Keratinocyte (primary cell): ENCODE measurements at regions not wholly inside any gene's neighbourhood (a gene's known extent, or its start where the extent isn't known, plus 50 kb on each side); places are given as distances from the start of the nearest gene placed in this dataset.

Source experiments
- DNase-seq: peaks from one replicate; pipeline ENCODE4 v3.0.0-alpha.2; 2011; ENCODE audit warnings: low read depth, missing footprints, low spot score
- FAIRE-seq: peaks from 2 replicates; lab custom pipeline; 2011; peaks lifted over from hg19 to GRCh38; lab: Jason Lieb, UNC
- H2AFZ ChIP-seq: 2 replicates; pipeline ENCODE4 v1.6.0; 2012; ENCODE audit warnings: low read length, control low read depth, inconsistent platforms; ENCODE audit not compliant: control insufficient read depth
- H3K27ac ChIP-seq: 2 replicates; pipeline ENCODE4 v1.5.1; 2011; ENCODE audit warnings: low read length; ENCODE audit not compliant: control insufficient read depth, insufficient read depth
- H3K27me3 ChIP-seq: 3 replicates; pipeline ENCODE4 v1.6.0; 2011; ENCODE audit warnings: low read length; ENCODE audit not compliant: control insufficient read depth, insufficient read depth; ENCODE audit errors: extremely low read depth
- H3K36me3 ChIP-seq, 2 experiments: 2 replicates in 1 of 2; 3 replicates in 1 of 2; pipeline ENCODE4 v1.5.1; 2011; ENCODE audit warnings: low read length in 2 of 2, mild to moderate bottlenecking in 1 of 2; ENCODE audit not compliant: control insufficient read depth in 2 of 2, insufficient read depth in 2 of 2; ENCODE audit errors: extremely low read depth in 1 of 2
- H3K4me1 ChIP-seq: 3 replicates; pipeline ENCODE4 v1.5.1; 2011; ENCODE audit warnings: low read length; ENCODE audit not compliant: control insufficient read depth, insufficient read depth; ENCODE audit errors: extremely low read depth
- H3K4me2 ChIP-seq: 3 replicates; pipeline ENCODE4 v1.6.0; 2011; ENCODE audit warnings: low read depth, low read length; ENCODE audit not compliant: control insufficient read depth, insufficient read depth; ENCODE audit errors: extremely low read depth
- H3K4me3 ChIP-seq, 3 experiments: fragments of 200-600 bp in 1 of 3; sonication (generic) in 1 of 3; 2 replicates in 2 of 3; 3 replicates in 1 of 3; pipeline ENCODE4 v1.5.1; 2011 to 2016; ENCODE audit warnings: low read length in 3 of 3, mild to moderate bottlenecking in 3 of 3, control low read depth in 2 of 3, inconsistent platforms in 1 of 3, low read depth in 1 of 3, mixed read lengths in 1 of 3, mixed run types in 1 of 3, moderate library complexity in 1 of 3; ENCODE audit not compliant: control insufficient read depth in 2 of 3, insufficient read depth in 2 of 3; ENCODE audit errors: extremely low read depth in 1 of 3
- H3K79me2 ChIP-seq: 2 replicates; pipeline ENCODE4 v1.6.0; 2012; ENCODE audit warnings: low read length; ENCODE audit not compliant: control insufficient read depth, insufficient read depth
- H3K9ac ChIP-seq: 3 replicates; pipeline ENCODE4 v1.6.0; 2011; ENCODE audit warnings: low read length; ENCODE audit not compliant: control insufficient read depth, insufficient read depth; ENCODE audit errors: extremely low read depth
- H3K9me1 ChIP-seq: 3 replicates; pipeline ENCODE4 v1.6.0; 2011; ENCODE audit warnings: low read length; ENCODE audit not compliant: control insufficient read depth, insufficient read depth; ENCODE audit errors: extremely low read depth
- H3K9me3 ChIP-seq: 2 replicates; pipeline ENCODE4 v1.5.1; 2012; ENCODE audit warnings: low read depth, low read length; ENCODE audit not compliant: control insufficient read depth
- H4K20me1 ChIP-seq: 3 replicates; pipeline ENCODE4 v1.6.0; 2011; ENCODE audit warnings: low read length; ENCODE audit not compliant: control insufficient read depth, insufficient read depth; ENCODE audit errors: extremely low read depth
- EZH2 ChIP-seq: IDR thresholded peaks from one replicate; pipeline ENCODE4 v1.6.1; 2012; ENCODE audit warnings: inconsistent platforms, mild to moderate bottlenecking, low read length, moderate library complexity
- dilution Hi-C: fragments of 300-500 bp; cut with MboI; formaldehyde crosslinking; loops from one replicate; pipeline ENCODE4 v1.7.0; 2020; ENCODE audit warnings: low sequenced_read_pairs; ENCODE audit not compliant: extremely low pct_ligation_motif_present
- TF ChIP-seq, protein P1 (sequence below), 3 experiments: IDR thresholded peaks in 1 of 3; conservative IDR thresholded peaks in 1 of 3; optimal IDR thresholded peaks in 1 of 3; 2 replicates in 2 of 3; 3 replicates in 1 of 3; pipeline versions ENCODE3 to v1.5.1; 2011; ENCODE audit warnings: low read length in 3 of 3, mild to moderate bottlenecking in 3 of 3, moderate library complexity in 2 of 3, control low read depth in 1 of 3, inconsistent platforms in 1 of 3; ENCODE audit not compliant: insufficient read depth in 2 of 3; ENCODE audit errors: extremely low read depth in 1 of 3

DNA sequence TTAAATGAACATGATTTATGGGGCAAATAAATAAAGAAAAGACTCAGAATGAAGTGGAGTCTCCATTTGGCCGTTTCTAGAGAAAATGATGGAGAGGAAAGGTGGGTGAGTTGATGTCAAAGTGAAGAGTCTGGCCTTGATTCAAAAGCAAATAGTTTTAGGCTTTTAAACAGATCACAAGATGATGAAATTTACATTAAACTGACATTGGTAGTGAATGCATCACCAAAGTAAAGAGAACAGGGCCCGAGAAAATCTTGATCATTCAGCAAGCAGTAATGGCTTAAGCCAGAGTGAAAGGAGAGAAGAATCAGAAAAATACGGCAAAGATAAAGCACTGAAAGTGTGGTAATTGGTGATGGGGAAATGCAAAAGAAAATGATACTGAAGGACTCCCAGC lies 460.0 kb upstream of the SGCD start:
- Histone ChIP-seq H2AFZ (no peak overlapping the region), H4K20me1 (no peaks in the 10 kb centered on the region), H3K36me3 (no peaks in the 10 kb centered on the region), H3K4me1 (no peaks in the 10 kb centered on the region), H3K4me2 (no peak overlapping the region), H3K27me3 (no peaks in the 10 kb centered on the region), H3K79me2 (no peaks in the 10 kb centered on the region), H3K9ac (no peak overlapping the region), H3K4me3 (no peak overlapping the region), H3K27ac (no peak overlapping the region), H3K9me3 (no peaks in the 10 kb centered on the region), H3K9me1 (no peaks in the 10 kb centered on the region)
- FAIRE-seq, result no peak
- DNase-seq, result no peak
- TF ChIP-seq EZH2, result no peak
- TF ChIP-seq, protein P1, sequence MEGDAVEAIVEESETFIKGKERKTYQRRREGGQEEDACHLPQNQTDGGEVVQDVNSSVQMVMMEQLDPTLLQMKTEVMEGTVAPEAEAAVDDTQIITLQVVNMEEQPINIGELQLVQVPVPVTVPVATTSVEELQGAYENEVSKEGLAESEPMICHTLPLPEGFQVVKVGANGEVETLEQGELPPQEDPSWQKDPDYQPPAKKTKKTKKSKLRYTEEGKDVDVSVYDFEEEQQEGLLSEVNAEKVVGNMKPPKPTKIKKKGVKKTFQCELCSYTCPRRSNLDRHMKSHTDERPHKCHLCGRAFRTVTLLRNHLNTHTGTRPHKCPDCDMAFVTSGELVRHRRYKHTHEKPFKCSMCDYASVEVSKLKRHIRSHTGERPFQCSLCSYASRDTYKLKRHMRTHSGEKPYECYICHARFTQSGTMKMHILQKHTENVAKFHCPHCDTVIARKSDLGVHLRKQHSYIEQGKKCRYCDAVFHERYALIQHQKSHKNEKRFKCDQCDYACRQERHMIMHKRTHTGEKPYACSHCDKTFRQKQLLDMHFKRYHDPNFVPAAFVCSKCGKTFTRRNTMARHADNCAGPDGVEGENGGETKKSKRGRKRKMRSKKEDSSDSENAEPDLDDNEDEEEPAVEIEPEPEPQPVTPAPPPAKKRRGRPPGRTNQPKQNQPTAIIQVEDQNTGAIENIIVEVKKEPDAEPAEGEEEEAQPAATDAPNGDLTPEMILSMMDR (optimal IDR thresholded peaks at IDR 0.05 in 1 of 3, IDR thresholded peaks at IDR 0.05 in 1 of 3, conservative IDR thresholded peaks at IDR 0.05 in 1 of 3; ENCODE audit: extremely low read depth in 1 of 3, insufficient read depth in 2 of 3, low read length in 3 of 3), result no peak
- dilution Hi-C loops, result no loop called here

- Histone ChIP-seq H2AFZ (no peak overlapping the region), H3K4me3 (no peak overlapping the region), H3K27me3 (no peaks in the 10 kb centered on the region), H4K20me1 (no peaks in the 10 kb centered on the region), H3K9me1 (no peaks in the 10 kb centered on the region), H3K79me2 (no peaks in the 10 kb centered on the region), H3K9me3 (no peaks in the 10 kb centered on the region), H3K9ac (no peak overlapping the region), H3K4me2 (no peak overlapping the region), H3K36me3 (no peaks in the 10 kb centered on the region), H3K27ac (no peak overlapping the region), H3K4me1 (no peaks in the 10 kb centered on the region)
- no peak for DNase-seq
- FAIRE-seq, result no peak
- no peak for TF ChIP-seq EZH2
- TF ChIP-seq, protein P1 (optimal IDR thresholded peaks at IDR 0.05 in 1 of 3, IDR thresholded peaks at IDR 0.05 in 1 of 3, conservative IDR thresholded peaks at IDR 0.05 in 1 of 3; ENCODE audit: extremely low read depth in 1 of 3, insufficient read depth in 2 of 3, low read length in 3 of 3), result no peak
- dilution Hi-C loops, result no loop called here
Observed at GRCh38 chr5:155867522-155868088, 459.4 kb upstream of the SGCD start.
